NCI-H446 treated with DMSO at 0.1 percent for 48 hours (cell line): ENCODE measurements at regions not wholly inside any gene's neighbourhood (a gene's known extent, or its start where the extent isn't known, plus 50 kb on each side); places are given as distances from the start of the nearest gene placed in this dataset.

Source experiments
- DNase-seq: peaks from one replicate; lab custom pipeline; 2025; lab: John Stamatoyannopoulos, UW

- DNase-seq = no peak
These were observed 75.3 kb upstream of the MYOCD start for GRCh38 chr17:12590417-12590816.

DNA sequence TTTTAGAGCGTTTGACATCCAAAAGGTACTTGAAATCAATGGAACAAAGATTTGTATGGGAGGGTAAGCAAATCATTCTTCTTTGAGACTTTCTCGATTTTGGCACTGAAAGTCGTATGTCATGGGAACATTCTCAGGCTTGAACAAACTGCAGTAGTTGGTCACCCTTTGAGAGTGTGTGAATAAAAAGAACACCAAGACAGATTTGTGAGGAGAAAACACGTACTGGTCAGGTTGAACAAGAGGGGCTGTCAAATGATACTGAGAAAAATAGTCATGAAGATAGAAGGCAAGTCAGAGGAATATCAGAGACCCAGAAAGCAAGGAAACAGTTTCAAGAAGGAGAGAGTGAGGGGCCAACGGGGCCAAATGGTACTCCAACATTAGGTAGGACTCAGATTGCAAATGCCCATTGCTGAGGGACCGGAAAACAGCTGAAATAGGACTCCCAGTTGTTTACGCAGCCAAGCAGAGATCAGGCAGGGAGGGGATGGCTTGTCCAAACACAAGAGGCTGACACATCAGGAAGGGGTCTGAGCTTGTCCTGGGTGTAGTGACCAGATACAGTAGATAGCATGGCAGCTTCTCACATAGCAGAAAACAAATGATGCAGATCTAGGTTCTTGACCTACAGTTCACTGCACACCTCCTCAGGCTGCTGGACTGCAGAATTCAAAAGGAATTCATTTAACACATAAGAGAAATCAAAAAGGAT, 74.5 kb upstream of the MYOCD start:
- DNase-seq = no peak

- DNase-seq = no peak
These were observed 72.7 kb upstream of the MYOCD start for GRCh38 chr17:12592941-12593340.

GRCh38 chr17:12596961-12597360, 68.7 kb upstream of the MYOCD start:
- DNase-seq = no peak

GRCh38 chr17:12597895-12598294, 67.8 kb upstream of the MYOCD start:
- no peak for DNase-seq

GRCh38 chr17:12599186-12599920, 66.3 kb upstream of the MYOCD start:
- DNase-seq = no peak

- no peak for DNase-seq
These were observed 65.3 kb upstream of the MYOCD start for GRCh38 chr17:12600349-12600748.

DNA sequence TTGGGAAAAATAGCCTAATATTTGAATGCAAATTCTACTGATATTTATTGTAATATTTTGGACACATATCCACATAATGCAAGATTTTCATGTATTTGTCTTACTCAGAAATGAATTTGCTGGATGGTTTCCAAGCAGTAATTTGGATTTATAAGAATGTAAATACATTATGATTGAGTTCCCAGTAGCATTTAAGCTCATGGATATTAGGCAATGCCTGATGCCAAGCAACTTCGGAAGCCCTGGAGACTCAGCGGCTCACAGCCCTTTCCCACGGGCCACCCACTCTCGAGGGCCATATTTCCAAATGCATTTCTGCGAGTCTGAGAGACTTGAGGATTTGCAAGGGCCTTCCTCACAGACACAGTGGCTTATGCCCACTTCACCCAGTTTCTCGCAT, 62.1 kb upstream of the MYOCD start:
- DNase-seq = no peak

GRCh38 chr17:12605222-12605621, 60.5 kb upstream of the MYOCD start:
- DNase-seq = no peak

DNA sequence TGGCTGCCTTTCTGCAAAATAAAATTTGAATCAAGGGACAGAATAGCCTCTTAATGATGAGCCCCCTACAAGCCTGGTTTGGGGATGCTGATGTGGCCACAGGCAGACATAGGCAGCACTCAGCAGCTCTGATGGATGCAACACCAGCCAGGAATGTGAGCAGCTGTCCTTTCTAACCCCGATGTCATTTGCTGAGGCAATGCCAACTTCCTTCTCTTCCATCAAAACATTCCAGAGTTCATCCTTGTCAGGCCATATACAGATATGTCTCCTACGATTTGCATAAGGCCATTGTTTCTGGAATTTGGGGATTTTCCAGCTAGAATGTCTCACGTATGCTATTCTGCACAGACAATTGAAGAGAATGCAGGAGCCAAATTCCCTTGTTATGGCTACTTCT, 52.1 kb upstream of the MYOCD start:
- DNase-seq = no peak
